Hepatic stellate cell (primary cell): ENCODE measurements at regions not wholly inside any gene's neighbourhood (a gene's known extent, or its start where the extent isn't known, plus 50 kb on each side); places are given as distances from the start of the nearest gene placed in this dataset.
"Not testable (repeated sequence)": the region's sequence is repeated elsewhere in the genome, so short reads cannot be mapped to it uniquely, and the experiment has no call there.

Experiments used
- DNase-seq: peaks from one replicate; pipeline ENCODE4 v3.0.0; 2011; ENCODE audit warnings: low spot score

- no peak for DNase-seq
These were observed 362.0 kb upstream of the ADARB2 start for GRCh38 chr10:2099321-2099720.

DNA sequence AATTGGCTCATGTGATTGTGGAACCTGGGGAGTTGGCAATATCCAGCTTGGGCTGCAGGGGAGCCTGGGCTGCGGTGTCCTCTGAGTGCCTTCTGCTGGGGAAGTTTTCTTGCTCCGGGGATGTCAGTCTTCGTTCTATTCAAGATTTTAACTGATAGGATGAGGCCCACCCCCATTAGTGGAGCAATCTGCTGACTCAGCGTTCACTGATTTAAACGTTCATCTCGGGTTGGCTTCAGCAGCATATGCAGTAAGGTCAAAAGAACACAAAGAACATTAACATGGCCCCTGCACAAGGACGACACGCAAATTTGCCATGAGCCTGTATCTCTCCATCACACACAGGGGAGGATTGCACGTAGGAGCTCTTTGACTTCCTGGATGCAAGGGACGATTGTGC is 360.6 kb upstream of the ADARB2 start:
- DNase-seq: no peak

GRCh38 chr10:2094171-2094570 is 356.8 kb upstream of the ADARB2 start:
- DNase-seq: no peak

GRCh38 chr10:2083591-2083990 is 346.3 kb upstream of the ADARB2 start:
- DNase-seq: no peak

- no peak for DNase-seq
These were observed 344.2 kb upstream of the ADARB2 start for GRCh38 chr10:2081501-2081900.

DNA sequence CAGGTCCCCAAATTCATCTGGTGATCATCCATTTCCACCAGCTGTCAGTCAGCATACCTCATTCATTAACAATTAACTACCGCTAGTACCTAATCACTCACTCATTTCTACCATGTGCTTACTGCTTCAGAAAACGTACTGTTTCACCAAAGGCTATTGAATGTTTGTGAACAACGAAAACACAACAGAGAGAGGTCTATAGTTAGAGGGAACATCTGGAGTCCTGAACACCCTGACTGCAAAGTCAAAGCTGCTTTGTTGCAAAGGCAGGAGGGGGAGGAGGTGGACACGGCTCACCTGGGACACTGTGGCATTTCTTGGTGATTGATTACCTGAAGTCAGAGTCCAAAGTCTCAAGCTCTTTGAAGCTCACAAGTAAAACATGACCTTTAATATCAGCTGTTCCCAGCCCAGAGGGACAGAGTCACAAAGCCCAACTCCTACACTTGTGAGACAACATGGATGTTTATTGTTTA is 342.3 kb upstream of the ADARB2 start:
- DNase-seq: no peak

GRCh38 chr10:2077231-2077630 is 339.9 kb upstream of the ADARB2 start:
- DNase-seq: no peak

GRCh38 chr10:2076528-2076927 is 339.2 kb upstream of the ADARB2 start:
- no peak for DNase-seq

DNA sequence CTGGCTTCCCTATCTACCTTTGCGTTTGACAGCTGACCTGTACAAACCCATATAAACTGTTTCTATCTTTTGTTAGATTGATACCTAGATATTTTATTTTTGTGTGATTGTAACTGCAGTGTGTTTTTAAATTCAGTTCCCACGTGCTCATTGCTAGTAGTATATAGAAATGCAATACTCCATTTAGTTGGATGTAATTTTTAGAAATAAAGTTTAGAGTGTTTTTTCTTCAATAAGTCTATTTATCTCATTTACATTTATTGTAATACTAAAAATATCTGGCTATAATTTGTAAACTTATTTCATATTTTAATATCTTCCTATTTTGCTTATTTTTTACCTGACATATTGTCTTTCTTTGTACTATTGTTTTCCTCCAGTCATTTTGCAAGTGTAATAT is 329.7 kb upstream of the ADARB2 start:
- no peak for DNase-seq

GRCh38 chr10:2054728-2055127 is 317.4 kb upstream of the ADARB2 start:
- no peak for DNase-seq

DNA sequence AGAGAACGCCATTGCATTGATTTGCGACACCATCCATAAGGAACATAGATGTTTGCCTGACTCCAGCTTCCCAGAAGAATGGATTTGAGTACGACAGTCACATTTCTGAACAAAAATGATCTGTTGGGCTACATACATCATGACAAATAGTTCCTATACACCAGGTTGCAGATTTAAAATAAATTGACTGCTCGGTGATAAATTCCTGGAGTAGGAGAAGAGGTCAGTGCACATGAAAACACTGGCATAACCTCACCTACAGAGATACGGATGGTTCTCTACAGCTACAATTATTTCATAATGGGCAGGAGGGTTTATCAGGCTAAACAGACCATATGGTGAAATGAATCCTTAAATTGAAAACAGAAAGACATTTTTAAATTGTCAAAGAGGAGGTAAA is 316.5 kb upstream of the ADARB2 start:
- DNase-seq: no peak

- DNase-seq: no peak
These were observed 313.8 kb upstream of the ADARB2 start for GRCh38 chr10:2051108-2051507.

DNA sequence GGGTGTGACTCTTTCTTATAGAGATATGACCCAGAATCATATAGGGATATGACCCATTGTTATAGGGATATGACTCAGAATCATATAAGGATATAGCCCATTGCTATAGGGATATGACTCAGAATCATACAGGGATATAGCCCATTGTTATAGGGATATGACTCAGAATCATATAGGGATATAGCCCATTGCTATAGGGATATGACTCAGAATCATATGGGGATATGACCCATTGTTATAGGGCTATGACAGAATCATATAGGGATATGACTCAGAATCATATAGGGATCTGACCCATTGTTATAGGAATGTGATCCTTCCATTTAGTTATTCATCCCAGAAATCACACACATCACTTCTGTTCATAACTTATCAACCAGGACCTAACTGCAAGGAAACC is 312.2 kb upstream of the ADARB2 start:
- DNase-seq: no peak

DNA sequence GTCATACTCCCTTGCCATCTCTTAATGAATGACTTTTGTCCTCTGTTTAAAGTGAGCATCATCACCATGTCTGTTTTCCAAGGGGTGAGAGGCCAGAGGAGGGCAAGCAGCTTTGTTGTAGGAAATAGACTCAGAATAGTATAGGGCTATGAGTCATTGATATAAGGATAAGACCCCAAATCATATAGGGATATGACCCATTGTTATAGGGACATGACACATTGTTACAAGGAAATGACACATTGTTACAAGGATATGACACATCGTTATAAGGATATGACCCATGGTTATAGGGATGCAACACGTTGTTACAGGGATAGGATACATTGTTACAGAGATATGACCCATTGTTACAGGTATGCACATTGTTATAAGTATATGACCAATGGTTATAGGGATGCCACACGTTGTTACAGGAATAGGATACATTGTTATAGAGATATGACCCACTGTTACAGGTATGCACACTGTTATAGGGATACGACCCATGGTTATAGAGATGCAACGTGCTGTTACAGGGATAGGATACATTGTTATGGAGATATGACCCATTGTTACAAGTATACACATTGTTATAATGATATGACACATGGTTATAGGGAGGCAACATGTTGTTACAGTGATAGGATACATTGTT is 311.1 kb upstream of the ADARB2 start:
- no peak for DNase-seq

DNA sequence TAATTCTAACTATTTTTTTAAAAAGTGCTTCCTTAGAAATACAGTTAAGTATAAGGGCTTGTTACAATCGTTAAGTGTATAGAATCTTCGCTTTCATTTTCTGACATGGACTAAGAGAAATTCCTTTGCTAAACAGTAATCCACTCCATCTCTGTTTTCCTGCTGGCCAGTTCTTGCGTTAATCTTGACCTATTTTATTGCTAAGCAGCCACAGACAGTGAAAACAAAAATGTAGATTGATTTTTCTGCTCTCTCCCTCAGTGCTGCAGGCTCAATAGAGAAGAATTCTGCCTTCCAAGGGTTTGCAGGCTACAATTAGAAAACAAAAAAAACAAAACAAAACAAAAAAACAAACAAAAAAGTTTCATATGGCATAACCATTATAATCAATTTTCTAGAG is 310.4 kb upstream of the ADARB2 start:
- no peak for DNase-seq

DNA sequence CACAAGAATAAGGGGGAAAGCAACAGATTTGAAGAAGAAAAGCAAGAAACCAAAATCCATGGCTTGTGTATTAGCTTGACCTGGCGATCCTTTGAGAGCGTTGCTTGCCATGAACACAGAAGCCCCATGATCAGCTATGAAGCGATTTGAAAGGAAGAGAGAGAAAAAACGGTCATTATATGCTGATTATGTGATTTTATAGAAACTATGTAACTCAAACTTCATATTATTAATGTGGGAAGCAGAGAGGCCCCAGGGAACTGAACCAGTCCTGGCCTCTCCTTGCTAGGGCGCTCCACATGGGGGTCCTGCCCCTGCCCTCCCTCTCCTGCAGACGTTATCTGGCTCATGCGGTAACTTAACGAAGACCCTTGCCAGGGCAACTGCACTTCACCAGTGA is 306.1 kb upstream of the ADARB2 start:
- DNase-seq: no peak

GRCh38 chr10:2038036-2038435 is 300.7 kb upstream of the ADARB2 start:
- no peak for DNase-seq

- DNase-seq: no peak
These were observed 299.9 kb upstream of the ADARB2 start for GRCh38 chr10:2037246-2037645.

DNA sequence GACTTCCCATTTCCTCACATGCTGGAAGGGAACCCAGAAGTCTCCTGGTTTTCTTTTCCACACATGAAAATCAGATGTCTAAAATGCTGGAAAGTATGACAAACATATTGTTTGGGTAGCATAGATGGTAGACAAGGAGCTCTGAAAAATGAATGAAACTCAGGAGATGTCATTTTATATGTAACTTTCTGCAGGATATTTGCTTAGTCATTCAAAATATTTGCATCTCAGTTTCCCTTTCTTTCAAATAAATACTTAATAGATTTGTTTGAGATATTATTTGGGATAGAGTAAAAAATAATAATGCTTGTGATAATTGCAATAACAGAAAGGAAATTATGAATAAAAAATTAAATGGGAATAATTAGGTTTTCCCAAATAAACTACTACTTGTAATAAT is 298.9 kb upstream of the ADARB2 start:
- no peak for DNase-seq

DNA sequence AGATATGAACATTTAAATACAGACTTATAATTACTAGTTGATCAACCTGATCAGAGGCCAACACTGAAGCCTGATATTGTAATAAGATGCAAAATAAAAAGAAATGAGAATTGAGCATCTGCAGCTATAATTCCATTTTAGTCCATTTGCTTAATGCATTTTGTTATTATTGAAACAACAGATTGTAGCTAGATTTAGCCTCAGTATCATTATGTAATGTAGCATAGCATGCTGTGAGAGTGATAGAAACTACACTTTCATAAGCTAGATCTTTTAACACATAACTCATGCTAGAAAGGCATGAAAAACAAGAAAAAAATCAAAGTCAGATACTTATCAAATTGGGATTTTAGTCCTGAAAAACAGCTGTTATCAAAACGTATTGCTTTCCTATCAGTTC is 292.7 kb upstream of the ADARB2 start:
- no peak for DNase-seq

GRCh38 chr10:2026936-2027335 is 289.6 kb upstream of the ADARB2 start:
- DNase-seq: no peak

DNA sequence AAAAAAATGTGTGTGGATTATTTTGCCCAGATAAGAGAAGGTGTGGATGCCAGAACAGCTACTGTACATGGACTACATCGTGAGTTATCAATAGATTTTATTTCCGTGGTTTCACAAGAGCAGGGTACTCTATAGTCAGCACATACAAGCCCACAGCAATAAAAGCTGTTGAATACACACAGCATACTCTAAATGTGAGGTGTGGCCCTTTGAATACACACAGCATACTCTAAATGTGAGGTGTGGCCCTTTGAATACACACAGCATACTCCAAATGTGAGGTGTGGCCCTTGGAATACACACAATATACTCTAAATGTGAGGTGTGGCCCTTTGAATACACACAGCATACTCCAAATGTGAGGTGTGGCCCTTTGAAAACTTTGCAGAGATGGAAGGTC is 287.4 kb upstream of the ADARB2 start:
- not testable (repeated sequence) for DNase-seq

- DNase-seq: no peak
These were observed 286.4 kb upstream of the ADARB2 start for GRCh38 chr10:2023687-2024086.

GRCh38 chr10:2022401-2022800 is 285.1 kb upstream of the ADARB2 start:
- DNase-seq: no peak

DNA sequence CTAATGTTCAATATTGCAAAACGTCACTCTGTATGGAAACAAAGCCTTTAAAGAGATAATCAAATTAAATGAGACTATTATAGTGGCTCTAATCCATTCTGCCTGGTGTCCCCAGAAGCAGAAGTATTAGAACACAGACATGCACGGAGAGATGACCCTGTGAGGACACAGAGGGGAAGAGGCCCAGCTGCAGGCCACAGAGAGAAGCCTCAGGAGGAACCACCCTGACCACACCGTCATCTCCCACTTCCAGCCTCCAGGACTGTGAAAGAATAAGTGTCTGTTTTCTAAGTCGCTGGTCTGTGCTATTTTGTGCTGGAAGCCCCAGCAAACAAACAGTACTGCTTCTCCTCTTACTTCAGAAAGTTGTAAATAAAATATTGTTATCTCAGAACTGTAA is 283.5 kb upstream of the ADARB2 start:
- DNase-seq: no peak
